KOPT-K1 (cell line): ENCODE measurements at regions not wholly inside any gene's neighbourhood (a gene's known extent, or its start where the extent isn't known, plus 50 kb on each side); places are given as distances from the start of the nearest gene placed in this dataset.
"Not testable (repeated sequence)": the region's sequence is repeated elsewhere in the genome, so short reads cannot be mapped to it uniquely, and the experiment has no call there.

ENCODE experiments used
- H3K27ac ChIP-seq: fragments of 200-600 bp; sonication (generic); 2 replicates; pipeline ENCODE4 v1.5.1; 2016; ENCODE audit warnings: antibody characterized with exemption, mild to moderate bottlenecking, low read depth, low read length; ENCODE audit not compliant: poor library complexity, severe bottlenecking
- H3K36me3 ChIP-seq: fragments of 200-600 bp; sonication (generic); 2 replicates; pipeline ENCODE4 v1.5.1; 2017; ENCODE audit warnings: antibody characterized with exemption, mild to moderate bottlenecking, low read length, moderate library complexity; ENCODE audit not compliant: insufficient read depth
- H3K9me3 ChIP-seq: fragments of 200-600 bp; sonication (generic); 2 replicates; pipeline ENCODE4 v1.5.1; 2017; ENCODE audit warnings: antibody characterized with exemption, low read length, mild to moderate bottlenecking; ENCODE audit not compliant: insufficient read depth, poor library complexity, severe bottlenecking

DNA sequence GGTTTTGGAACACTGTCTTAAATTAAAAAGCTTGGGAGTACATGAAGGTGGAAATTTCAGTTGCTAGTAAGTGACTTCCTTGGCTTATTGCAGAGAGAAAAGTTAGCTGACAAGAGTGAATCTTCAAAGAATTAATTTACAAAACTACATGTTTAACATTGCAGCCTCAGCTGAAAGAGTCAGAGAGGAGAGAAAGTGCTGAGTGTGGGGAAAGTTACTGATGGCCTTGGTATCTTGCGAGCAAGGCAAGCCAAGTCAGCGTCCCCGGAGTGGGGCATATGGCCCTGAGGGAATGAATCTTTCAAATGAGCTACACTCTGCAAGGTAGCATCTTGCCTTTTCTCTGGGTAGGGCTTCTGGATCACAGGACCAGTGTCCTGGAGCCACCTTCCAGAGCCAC, 131.3 kb downstream of the LPIN1 start:
- no peak overlapping the region for H3K27ac ChIP-seq
- no peaks in the 10 kb centered on the region for H3K9me3 ChIP-seq
- H3K36me3 ChIP-seq, result no peaks in the 10 kb centered on the region

DNA sequence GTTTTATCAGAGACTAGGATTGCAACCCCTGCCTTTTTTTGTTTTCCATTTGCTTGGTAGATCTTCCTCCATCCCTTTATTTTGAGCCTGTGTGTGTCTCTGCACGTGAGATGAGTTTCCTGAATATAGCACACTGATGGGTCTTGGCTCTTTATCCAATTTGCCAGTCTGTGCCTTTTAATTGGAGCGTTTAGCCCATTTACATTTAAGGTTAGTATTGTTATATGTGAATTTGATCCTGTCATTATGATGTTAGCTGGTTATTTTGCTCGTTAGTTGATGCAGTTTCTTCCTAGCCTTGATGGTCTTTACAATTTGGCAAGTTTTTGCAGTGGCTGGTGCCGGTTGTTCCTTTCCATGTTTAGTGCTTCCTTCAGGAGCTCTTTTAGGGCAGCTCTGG, 138.8 kb downstream of the LPIN1 start:
- not testable (repeated sequence) for H3K27ac ChIP-seq, H3K36me3 ChIP-seq
- H3K9me3 ChIP-seq, result peaks cover 26% of the 10 kb centered on the region

DNA sequence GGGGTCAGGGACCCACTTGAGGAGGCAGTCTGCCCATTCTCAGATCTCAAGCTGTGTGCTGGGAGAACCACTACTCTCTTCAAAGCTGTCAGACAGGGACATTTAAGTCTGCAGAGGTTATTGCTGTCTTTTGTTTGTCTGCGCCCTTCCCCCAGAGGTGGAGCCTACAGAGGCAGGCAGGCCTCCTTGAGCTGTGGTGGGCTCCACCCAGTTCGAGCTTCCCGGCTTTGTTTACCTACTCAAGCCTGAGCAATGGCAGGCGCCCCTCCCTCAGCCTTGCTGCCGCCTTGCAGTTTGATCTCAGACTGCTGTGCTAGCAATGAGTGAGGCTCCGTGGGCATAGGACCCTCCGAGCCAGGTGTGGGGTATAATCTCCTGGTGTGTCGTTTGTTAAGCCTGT, 140.5 kb downstream of the LPIN1 start:
- not testable (repeated sequence) for H3K27ac ChIP-seq, H3K36me3 ChIP-seq
- peaks cover 28% of the 10 kb centered on the region for H3K9me3 ChIP-seq

DNA sequence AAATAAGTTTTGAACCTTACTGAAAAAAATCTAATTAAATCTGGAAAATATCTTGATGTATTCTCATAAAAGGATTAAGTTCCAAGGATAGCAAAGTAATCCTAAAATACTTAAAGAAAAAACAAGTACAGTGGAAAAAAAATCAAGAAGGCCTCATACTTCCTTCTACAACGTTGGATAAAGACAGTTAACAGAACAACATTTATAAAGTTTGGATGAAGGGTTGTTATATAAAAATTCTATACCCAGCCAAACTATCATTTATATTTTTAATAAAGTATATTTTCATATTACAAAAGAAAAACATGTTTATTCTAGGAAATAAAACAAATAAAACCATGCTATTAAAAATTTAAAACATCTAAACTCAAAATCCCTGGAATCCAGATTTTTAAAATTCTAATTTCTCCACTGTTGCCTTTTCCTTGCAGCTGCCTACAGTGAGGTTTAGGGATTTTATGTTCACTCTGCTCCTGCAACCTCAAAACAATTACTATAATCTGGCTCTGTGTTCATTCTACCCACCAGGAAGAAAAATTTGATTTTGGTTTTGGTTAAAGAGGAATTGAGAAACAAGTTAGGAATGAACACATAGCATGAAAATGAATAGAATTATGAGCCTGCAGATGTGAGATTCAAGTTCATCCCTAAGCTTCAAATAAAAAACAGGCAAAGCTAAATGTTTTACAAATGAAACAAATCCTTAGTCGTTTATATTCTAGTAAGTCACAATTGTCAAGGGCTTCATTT, 142.8 kb downstream of the LPIN1 start:
- no peaks in the 10 kb centered on the region for H3K36me3 ChIP-seq
- peaks cover 32% of the 10 kb centered on the region for H3K9me3 ChIP-seq
- no peak overlapping the region for H3K27ac ChIP-seq

DNA sequence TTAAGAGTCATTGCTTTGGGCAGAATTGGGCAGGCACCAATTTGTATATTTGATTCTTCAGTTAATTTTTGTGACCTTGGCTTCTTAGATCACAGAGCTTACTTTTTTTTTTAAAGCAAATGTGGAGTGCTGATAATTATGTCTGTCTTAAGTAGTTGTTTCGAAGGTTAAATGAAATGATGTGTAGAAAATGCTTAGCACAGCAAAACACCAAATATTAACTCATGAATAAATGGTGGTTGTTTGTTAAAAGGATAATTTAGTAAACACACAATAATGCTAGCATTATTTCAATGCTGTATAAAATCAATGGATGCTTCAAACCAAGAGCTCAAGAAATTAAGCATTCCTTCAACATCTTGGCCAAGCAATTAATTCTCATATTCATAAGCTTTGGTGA, 143.4 kb downstream of the LPIN1 start:
- H3K27ac ChIP-seq, result no peak overlapping the region
- peaks cover 35% of the 10 kb centered on the region for H3K9me3 ChIP-seq

DNA sequence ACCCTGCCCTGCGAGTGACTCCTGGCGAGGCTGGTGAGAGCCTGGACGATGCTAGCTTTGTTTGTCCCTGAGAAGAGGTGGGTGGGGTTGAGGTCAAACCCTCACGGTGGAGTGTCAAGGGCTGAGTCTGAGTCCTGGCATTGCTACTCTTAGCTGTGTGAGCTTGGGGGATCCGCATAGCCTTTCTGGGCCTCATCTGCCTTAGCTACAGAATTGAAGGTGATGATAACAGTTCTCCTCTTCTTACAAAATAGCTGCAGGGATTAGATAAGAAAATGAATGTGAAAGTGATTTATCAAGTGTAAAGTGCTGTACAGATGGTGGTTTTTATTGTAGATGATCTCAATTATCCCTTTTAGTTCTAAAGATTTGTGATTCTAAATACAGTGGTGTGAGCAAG, 144.6 kb downstream of the LPIN1 start:
- H3K27ac ChIP-seq, result no peak overlapping the region
- peaks cover 39% of the 10 kb centered on the region for H3K9me3 ChIP-seq
- H3K36me3 ChIP-seq, result no peaks in the 10 kb centered on the region

More for the DNA sequence above, 143.4 kb downstream of the LPIN1 start:
- no peaks in the 10 kb centered on the region for H3K36me3 ChIP-seq

DNA sequence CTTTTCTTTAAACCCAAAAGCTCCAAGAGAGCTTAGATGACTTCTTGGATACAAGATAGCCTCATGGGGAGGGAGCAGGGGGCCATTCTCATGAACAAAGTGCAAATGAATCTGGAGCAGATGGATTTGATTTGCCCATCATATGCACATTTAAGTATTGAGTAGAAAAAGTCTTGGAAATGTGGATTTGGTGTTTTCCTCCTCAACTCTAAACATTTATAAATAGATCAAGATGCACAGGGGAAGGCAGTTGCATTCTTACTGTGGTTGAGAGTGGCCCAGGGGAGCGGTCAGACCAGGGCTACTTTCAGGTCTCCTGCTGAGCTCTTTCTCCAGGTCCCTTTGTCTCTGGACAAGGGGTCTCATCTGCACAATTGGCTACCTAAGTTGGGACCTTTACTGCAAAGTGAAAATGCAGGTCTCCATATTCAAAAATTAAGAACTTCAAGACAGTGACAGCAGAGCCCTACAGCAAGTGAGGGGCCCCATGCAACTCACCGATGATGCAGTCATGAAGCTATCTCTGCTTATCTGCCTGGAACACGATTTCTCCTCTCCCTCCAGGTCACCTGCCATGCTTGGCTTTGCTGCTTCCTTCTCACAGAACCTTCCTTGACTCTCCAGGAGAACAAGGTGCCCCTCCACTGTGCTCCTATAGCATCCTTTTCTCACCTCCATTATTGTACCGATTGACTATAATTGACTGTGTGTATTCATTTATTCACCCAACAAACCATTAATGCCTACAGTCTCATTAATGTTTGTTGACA, 145.4 kb downstream of the LPIN1 start:
- Histone ChIP-seq H3K27ac (no peak overlapping the region), H3K9me3 (peaks cover 39% of the 10 kb centered on the region), H3K36me3 (no peaks in the 10 kb centered on the region)

DNA sequence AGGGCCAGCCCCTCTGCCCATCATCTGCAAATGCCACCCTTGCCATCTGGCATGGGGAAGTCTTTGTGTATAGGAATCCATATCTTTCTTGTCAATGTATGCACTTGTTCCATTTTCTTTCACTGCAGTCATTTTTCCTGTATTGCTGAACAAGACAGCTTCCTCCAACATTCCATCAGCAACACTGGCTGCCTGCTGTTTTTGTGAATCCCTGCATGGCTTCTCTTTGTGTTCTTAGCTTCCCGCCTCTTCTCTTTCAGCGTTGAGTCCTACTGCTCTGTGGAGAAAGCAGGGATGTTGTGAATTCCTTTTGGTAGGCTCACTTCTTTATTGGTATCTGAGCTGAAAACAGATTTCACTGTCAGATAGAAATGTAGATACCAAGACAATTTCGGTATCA, 150.0 kb downstream of the LPIN1 start:
- Histone ChIP-seq H3K9me3 (peaks cover 11% of the 10 kb centered on the region), H3K36me3 (no peaks in the 10 kb centered on the region), H3K27ac (no peak overlapping the region)

DNA sequence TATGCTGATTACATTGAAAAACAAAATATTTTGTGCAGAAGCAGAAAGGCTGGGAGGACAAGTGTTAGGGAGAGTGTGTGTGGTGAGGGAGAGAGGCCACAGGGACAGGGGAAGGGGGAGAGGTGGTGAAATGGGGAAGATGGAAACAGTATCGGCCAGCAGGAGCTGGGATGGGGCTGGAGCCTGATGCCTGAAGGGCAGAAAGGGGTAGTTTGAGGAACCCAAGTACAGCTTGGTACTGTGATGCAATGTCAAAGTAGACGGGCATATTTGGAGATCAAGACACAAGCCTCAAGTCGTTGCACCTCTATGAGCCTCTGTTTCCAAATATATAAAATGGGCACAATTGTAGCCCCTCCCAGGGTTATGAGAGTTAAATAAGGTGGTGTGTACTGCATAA, 152.1 kb downstream of the LPIN1 start:
- H3K27ac ChIP-seq, result no peak overlapping the region
- peaks cover 11% of the 10 kb centered on the region for H3K9me3 ChIP-seq
- no peaks in the 10 kb centered on the region for H3K36me3 ChIP-seq

DNA sequence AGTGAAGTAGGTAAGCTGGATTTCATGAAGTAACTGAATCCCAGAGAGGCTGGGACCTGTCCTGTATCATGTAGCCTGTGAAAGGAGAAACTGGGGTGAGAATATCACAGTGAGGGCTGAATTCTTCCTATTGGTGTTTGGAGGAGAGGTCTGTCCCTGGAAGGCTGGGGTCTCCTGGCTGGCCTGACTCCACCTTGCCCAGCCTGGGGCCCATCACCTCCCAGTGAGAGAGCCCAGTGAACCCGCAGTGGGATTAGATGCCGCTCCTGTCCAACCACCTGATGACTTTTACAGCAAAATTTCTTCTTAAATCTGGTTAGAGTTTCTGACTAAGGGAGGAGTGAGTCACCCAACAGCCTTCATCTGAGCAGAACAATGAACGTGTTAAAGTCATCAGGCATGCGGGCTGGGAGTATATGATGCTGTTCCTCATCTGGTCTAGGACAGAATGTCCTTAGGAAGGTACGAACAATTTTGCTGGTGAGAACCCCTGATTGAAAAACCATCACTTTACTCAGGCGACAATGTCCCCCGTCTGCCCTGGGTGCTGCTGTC, 152.9 kb downstream of the LPIN1 start:
- Histone ChIP-seq H3K27ac (no peak overlapping the region), H3K36me3 (no peaks in the 10 kb centered on the region), H3K9me3 (peaks cover 7% of the 10 kb centered on the region)

DNA sequence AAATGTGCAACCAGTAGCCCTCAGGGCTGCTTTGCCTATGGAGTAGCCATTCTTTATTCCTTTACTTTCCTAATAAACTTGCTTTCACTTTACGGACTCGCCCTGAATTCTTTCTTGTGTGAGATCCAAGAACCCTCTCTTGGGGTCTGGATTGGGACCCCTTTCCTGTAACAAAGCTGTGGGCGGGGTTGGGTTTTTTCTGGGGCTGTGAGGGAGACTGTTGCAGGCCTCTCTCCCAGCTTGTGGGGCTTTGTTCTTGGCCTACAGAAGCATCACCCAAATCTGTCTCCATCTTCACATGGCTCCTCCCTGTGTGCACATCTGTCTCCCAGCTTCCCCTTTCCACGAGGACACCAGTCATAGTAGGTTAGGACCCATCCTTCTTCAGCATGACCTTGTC, 154.5 kb downstream of the LPIN1 start:
- H3K27ac ChIP-seq, H3K36me3 ChIP-seq, H3K9me3 ChIP-seq: not testable (repeated sequence)

DNA sequence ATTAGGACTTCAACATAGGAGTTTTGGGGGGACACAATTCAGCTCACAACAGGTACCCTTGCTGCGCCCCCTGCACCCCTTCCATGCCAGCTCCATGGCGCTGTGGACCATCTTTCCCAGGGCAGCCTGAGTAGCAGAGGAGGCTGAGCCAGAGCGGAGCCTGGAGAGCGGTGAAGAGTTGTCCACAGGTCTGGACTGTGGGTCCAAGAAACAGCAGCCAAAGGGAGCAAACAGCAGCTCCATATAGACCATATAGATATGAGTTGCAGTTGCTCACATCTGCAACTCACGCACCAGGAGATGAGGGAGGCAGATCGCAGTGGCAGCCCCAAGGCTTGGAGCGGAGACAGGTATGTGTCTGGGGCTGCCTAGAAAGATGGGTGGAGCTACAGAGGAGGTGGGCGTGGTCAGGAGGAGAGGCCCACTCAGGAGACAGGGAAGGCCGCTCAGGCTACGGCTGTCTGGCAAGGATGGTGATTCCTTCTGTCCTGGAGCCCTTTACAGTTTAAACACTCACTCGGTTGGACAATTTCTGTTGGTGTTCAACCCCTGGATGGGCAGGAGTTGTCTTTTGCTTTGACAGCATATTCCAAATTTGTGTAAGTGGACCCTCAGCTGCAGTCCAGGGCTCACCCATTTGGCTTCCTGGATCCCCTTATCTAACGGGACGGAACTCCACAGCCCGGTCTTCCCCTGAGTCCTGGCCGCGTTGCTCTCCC, 155.1 kb downstream of the LPIN1 start:
- Histone ChIP-seq H3K27ac (no peak overlapping the region), H3K9me3 (no peaks in the 10 kb centered on the region), H3K36me3 (no peaks in the 10 kb centered on the region)

DNA sequence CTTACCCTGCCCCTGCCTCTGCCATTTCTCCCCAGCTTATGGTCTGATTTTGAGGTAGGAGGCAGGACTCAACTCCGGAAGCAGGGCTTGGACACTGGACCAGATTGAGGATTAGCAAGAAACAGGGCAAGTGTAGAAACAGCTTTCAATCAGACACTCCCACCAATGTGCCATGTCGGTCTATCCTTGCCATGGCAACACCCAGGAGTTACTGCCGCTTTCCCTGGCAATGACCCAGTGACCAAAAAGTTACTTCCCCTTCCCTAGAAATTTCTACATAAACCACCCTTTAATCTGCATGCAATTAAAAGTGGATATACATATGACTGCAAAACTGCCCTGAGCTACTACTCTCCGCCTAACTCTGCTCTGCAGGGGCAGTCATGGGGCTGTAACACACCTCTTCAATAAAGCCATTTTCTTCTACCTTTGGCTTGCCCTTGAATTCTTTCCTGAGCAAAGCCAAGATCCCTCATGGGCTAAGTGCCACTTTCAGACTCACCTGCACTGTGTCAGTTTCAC, 156.7 kb downstream of the LPIN1 start:
- Histone ChIP-seq H3K36me3 (no peaks in the 10 kb centered on the region), H3K9me3 (no peaks in the 10 kb centered on the region), H3K27ac (no peak overlapping the region)

DNA sequence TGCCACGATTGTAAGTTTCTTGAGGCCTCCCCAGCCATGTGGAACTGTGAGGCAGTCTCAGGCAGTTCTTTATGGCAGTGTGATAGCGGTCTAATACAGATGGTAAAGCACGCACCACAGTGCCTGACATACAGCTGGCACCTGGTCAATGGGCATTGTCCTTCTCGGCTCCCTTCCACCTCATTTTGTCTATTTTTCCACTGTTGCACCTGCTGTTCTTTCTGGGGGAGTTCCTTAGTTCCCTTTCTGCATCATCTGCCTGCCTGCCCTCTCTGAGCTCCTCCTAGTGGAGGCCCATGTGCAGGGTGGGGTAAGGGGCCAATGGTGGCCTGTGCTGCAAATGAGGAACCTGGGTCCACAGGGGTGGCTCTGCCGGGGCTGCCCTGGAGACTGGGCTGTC, 157.6 kb downstream of the LPIN1 start:
- H3K27ac ChIP-seq, result no peak overlapping the region
- H3K36me3 ChIP-seq, result no peaks in the 10 kb centered on the region
- no peaks in the 10 kb centered on the region for H3K9me3 ChIP-seq

DNA sequence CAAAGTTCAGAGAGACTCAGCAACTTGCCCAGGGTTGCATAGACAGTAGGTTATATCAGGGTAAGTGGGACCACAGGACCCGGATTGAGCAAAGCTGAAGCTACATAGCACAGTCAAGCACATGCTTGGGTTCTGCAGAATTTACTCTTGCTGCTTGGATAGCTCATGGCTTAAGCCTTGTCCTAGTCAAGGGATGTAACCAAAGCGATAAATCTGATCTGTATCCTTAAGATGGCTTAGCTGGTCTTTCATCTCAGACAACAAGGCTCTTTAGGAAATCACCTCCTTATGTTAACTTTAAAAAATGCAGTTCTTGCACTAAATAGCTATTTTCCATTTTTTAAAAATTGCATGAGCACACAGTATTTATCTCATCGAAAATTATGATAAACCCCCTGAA, 158.5 kb downstream of the LPIN1 start:
- Histone ChIP-seq H3K9me3 (no peaks in the 10 kb centered on the region), H3K36me3 (no peaks in the 10 kb centered on the region), H3K27ac (no peak overlapping the region)
